Dedifferentiated amniotic fluid mesenchymal stem cell (primary cell): ENCODE measurements at regions not wholly inside any gene's neighbourhood (a gene's known extent, or its start where the extent isn't known, plus 50 kb on each side); places are given as distances from the start of the nearest gene placed in this dataset.
"Not testable (repeated sequence)": the region's sequence is repeated elsewhere in the genome, so short reads cannot be mapped to it uniquely, and the experiment has no call there.

Experiments
- DNase-seq: peaks from one replicate; pipeline ENCODE4 v3.0.0-alpha.2; 2016; ENCODE audit errors: extremely low spot score

- no peak for DNase-seq
Observed at GRCh38 chr7:94174375-94174774, 170.2 kb upstream of the BET1 start.

DNA sequence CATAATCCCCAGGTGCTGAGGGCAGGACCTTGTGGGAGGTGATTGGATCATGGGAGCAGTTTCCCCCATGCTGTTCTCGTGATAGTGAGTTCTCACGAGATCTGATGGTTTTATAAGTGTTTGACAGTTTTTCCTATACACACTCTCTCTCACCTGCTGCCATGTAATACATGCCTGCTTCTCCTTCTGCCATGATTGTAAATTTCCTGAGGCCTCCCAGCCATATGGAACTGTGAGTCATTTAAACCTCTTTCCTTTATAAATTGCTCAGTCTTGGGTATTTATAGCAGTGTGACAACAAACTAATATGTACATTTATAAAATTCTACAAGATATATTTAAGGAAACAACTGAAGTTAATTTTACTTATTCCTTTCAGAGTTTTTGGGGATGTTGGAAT is 170.8 kb upstream of the BET1 start:
- DNase-seq: no peak

DNA sequence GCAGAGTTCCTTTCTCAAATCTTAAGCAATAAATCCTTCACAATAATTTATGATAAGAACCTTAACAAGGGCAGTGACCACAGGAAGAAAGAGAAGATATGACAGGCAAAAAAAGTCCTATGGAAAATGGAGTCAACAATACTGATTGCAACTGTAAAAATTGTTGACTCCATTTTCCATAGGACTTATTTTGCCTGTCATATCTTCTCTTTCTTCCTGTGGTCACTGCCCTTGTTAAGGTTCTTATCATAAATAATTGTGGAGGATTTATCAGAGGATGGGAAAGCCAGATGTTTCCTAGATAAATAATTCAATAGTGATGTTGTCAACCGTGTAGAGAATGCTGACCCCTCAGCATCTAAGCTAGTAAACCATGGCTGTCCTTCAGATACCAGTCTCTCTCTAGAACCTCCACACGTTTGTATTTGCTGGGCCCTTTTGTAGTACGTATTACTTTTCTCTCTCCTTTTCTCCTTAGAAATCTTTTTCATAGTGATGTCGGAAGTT is 172.6 kb upstream of the BET1 start:
- no peak for DNase-seq

- no peak for DNase-seq
Observed at GRCh38 chr7:94177441-94177840, 173.3 kb upstream of the BET1 start.

- DNase-seq: no peak
Observed at GRCh38 chr7:94178230-94178629, 174.1 kb upstream of the BET1 start.

- no peak for DNase-seq
Observed at GRCh38 chr7:94179466-94179865, 175.3 kb upstream of the BET1 start.

DNA sequence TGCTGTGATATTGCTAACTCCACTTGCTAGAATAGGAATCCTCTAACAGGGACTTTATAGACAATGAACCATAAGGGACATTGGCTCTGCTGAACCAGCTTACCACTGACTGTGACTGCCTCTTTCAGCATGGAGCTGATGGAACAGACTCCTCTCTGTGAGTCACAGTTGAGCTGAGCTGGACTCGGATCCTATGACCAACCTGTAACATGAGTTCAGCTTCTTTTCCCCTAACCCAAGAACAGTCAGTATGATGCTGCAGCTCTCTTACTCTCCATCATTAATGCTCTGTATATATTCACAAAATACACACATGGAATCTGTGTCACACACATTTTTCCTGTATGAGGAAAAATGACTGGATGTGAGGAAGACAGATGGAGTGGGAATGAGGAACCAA is 177.9 kb upstream of the BET1 start:
- DNase-seq: peak; percentile 64

GRCh38 chr7:94182721-94183120 is 178.6 kb upstream of the BET1 start:
- no peak for DNase-seq

DNA sequence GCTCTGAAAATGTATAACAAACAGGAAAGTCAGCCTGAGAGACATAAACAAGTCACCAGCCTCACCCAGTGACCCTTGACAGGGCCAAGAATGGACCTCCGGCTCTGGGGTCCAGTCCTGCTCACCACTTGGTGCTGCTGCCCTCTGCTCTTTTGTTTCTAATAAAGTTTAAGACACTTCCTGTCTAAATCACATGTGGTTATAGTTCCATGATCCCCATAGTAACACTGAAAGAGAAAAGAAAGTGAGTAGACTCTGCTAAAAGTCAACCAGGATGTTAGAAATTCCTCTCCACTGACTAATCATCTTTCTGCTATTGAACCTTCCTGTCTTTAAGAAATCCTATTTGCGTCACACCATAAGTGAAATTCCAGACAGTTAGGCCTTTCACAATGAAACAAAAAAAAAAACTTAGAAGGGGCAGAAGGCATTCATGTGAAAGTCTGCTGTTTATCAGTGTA is 179.2 kb upstream of the BET1 start:
- peak; percentile 99 for DNase-seq

- no peak for DNase-seq
Observed at GRCh38 chr7:94183891-94184290, 179.7 kb upstream of the BET1 start.

DNA sequence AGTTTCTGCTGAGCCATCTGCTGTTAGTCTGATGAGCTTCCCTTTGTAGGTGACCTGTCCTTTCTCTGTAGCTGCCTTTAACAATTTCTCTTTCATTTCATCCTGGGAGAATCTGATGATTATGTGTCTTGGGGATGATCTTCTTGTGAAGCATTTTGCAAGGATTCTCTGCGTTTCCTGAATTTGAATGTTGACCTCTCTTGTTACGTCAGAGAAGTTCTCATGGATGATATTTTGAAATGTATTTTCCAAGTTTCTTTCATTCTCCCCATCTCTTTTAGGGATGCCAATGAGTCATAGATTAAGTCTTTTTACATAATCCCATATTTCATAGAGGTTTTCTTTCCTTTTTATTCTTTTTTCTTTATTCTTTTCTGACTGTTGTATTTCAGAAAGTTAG is 184.2 kb upstream of the BET1 start:
- no peak for DNase-seq

DNA sequence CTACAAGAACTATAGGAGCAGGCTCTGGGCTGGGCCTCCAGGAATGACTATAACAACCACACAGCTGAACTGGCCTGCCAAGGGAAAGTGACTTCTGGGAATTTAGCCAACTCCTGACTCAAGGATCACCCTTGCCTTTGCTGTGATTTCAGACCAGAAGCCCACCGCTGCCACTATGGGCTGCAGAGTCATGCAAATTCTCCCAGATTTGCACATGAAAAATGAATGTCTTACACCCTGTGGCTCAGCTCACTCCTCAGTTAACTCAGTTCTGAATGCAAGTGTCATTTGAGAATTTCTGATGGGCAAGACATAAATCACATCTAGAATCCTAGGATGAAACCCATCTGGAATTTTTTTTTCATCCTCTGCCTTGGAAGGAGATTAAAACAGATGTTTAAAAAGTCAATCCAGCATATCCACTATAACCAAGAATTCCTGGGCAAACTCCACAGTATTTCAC is 186.5 kb upstream of the BET1 start:
- DNase-seq: peak; percentile 89

DNA sequence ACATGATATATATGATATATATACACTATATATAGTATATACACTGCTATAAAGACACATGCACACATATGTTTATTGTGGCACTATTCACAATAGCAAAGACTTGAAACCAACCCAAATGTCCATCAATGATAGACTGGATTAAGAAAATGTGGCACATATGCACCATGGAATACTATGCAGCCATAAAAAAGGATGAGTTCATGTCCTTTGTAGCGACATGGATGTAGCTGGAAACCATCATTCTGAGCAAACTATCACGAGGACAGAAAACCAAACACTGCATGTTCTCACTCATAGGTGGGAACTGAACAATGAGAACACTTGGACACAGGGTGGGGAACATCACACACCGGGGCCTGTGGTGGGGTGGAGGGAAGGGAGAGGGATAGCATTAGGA is 190.3 kb upstream of the BET1 start:
- not testable (repeated sequence) for DNase-seq

- DNase-seq: no peak
Observed at GRCh38 chr7:94195201-94195600, 191.0 kb upstream of the BET1 start.

DNA sequence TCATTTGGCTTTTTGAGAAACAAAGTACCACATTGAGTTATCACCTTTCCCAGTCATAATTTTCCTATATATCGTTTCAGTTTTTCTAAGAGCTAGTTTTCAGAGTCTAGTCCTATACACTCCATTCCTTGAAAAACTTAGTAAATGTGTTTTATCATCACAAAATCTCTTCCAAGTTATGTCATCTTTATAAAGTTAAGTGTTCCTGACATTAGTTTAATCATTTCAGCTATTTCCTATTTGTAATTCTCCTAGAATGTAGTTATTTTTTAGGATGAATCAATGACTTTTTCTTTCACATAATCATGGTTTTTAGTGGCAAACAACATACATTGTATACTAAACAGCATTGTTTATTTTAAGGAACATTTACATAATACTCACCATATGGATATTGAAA is 191.7 kb upstream of the BET1 start:
- no peak for DNase-seq

DNA sequence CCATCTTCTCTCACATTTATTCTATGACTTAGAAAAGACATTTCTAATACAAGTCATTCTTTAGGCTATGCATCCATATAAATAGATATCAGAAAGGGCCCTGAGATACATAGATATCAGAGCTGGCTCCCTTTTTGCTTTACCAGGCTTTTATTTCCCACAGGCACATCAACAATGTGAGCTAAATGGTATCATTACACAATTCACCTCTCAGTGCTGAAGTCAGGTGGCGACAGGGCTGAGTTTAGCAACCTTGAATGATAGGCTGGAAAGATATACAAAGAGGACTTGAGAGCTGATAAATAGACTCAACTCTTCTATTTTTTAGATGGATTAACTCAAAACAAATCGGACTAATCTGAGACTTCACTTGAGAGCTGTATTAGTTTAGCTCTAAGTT is 189.2 kb upstream of the COL1A2 start:
- no peak for DNase-seq

DNA sequence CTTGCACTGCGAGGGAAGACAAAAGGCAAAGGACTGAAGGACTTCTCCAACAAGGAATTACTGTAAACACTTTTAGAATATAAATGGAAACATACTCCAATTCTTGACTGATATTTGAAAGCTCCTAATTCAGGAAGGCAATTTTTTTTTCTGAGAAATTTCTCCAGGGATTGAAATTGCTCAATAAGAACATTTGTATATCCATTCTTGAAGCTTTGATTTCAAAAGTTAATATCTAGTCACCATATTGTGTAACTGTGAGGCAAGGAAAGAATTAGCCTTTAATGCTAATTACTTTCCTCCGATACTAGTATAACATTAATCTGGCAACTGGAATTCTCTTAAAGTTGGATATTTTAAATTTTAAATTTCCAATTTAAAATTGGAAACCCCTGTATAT is 188.4 kb upstream of the COL1A2 start:
- DNase-seq: no peak

GRCh38 chr7:94212160-94212559 is 182.5 kb upstream of the COL1A2 start:
- DNase-seq: no peak

DNA sequence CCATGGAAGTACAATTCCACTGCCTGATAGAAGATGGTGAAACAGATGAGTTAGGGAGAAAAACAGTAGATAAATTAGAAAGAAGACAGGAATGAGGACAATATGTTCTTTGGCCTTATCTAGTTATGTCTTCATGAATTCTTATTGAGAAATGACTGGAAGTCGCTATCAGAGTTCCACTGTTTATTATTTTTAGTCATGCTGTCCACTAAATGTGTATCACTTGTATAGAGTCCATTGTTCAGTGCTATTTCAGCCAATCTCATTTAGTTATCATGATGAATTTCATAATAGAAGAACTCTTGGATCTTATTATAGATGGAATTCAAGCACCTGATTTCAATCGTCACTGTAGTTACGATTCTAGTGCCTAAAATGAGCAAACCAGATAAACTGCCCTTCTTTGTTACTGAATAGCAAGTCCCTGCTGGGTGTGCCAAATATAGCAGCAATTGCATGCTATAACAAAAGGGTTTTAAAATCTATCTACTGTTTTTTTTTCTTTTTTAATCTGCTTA is 177.7 kb upstream of the COL1A2 start:
- DNase-seq: no peak

DNA sequence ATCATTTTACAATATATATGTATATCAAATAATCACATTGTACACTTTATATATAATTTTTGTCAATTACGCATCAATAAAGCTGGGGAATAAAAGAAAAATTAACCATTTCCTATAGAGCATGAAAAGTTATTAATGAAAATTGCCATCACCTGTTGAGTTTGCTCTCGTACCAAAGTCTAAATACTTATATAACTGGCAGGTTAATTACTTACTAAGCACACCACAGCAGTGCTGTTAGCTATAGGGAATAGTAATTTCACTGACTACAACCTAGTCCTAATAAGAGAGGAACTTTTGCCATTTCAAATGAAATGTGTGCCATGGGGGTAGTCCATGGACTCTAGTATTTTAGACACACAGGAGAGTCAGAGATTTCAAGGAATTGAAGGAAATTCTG is 176.9 kb upstream of the COL1A2 start:
- DNase-seq: no peak

GRCh38 chr7:94222516-94222915 is 172.2 kb upstream of the COL1A2 start:
- DNase-seq: peak; percentile 16

DNA sequence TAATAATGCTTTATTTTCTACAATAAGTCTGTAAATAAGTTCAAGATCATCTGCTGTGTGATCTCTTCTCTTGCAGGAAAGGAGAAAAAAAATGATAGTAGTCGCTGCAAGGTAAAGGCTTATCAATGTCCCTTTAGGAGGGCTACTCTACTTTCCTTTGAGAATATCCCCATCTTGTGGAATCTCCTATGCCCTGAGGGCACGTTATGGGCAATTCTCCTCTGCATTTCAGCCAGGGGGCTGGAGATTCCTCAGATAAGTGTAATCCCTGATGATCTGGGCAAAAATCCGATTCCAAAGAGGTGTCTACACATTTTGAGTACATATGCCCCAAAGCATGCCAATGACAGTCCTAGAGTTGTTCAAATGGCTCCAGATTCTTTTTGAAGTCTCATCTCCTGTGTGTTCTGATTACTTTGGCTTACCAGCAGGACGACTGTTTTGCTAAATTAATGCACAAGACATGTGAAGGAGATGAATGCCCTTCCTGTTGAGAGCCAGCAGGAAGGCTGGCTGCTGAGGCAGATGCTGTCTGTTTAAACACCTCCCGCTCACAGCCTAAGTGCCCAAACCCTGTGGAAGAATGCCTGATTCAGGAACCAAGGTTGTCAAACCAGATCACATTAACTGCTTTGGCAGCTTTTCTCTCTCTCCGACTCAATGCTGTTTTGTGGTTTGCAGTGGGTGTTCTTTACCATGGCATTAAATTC is 171.2 kb upstream of the COL1A2 start:
- DNase-seq: peak; percentile 19

- DNase-seq: no peak
Observed at GRCh38 chr7:94228223-94228622, 166.5 kb upstream of the COL1A2 start.

GRCh38 chr7:94228678-94229077 is 166.0 kb upstream of the COL1A2 start:
- DNase-seq: no peak
